ENCODE measurements at regions not wholly inside any gene's neighbourhood (a gene's known extent, or its start where the extent isn't known, plus 50 kb on each side); places are given as distances from the start of the nearest gene placed in this dataset.

DNA sequence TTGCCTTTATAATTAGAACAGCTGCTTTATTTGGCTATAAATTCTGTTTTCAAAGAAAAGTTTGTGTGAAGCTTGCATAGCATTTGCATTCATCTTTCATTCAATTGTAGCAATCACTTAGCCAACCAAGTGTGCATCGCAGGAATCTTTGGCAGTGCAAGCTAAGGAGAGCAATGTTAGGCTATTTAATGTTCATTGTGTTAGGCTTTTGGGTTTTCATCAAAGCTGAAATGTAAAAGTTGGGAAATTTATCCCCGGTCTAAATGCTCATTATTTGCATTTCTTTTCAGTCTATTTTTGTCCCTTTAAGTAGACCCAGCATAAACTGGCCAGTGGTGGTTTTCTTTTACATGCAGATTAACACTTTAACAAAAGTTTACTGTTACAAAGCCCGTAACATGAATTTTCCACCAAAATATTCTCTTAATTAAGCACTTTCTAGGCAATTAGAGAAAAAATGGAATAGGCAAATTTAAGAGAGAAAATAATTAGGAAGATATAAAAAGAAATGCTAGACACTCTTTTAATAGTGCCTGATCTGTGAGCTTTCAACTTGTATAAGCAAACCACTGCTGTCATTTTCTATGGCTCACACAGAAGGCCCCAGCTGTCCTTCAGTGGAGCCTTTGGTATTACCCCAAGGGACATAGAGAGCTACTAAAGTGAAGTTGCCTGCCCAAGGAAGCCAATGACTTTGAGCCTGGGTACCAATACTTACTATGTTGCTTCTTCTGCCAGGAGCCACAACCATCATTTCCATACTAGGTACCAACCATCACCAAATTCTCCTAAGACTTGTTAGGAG, 898.9 kb upstream of the SEL1L start:
- DNase-seq (ENCODE audit: low read depth in 3 of 3) = no peak

DNA sequence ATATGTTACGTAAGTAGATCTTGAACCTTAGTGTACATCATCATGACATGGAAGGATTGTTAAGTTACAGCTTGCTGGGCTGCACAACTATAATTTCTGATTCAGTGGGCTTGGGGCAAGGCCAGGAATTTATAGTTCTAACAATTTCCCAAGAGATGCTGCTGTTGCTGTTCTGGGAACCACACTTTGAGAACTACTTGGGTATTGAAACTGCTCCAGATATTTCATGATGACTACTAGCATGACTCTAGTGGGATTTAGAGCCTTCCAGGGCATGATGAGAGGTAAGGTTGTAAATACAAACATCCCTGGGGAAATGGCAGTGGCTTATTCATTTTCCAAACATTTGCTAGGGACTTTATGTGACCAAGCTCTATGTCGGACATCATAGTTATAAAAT, 904.8 kb upstream of the SEL1L start:
- DNase-seq (ENCODE audit: low read depth in 3 of 3) = no peak

DNA sequence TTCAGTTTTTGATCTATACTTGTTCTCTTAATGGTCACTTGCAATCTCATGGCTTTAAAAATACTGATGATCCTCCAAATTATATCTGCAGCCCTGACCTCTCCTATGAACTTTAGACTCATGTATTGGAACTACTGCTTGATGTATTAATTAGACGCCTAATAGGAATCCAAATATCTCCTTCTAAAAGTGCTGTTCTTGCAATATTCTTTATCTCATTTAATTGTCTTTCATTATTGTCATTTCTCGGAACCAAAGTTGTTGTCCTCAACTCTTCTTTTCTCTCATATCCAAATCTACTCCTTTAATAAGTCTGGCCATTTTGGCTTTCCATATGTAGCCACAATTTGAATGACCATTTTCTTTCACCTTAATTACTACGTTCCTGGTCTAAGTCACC, 907.6 kb upstream of the SEL1L start:
- DNase-seq (ENCODE audit: low read depth in 3 of 3) = no peak

GRCh38 chr14:82445810-82446570, 912.3 kb upstream of the SEL1L start:
- no peak for DNase-seq (ENCODE audit: low read depth in 3 of 3)

- DNase-seq (ENCODE audit: low read depth in 3 of 3) = no peak
Measured at GRCh38 chr14:82447586-82447985, 913.9 kb upstream of the SEL1L start.

- no peak for DNase-seq (ENCODE audit: low read depth in 3 of 3)
Measured at GRCh38 chr14:82449926-82450468, 916.3 kb upstream of the SEL1L start.

DNA sequence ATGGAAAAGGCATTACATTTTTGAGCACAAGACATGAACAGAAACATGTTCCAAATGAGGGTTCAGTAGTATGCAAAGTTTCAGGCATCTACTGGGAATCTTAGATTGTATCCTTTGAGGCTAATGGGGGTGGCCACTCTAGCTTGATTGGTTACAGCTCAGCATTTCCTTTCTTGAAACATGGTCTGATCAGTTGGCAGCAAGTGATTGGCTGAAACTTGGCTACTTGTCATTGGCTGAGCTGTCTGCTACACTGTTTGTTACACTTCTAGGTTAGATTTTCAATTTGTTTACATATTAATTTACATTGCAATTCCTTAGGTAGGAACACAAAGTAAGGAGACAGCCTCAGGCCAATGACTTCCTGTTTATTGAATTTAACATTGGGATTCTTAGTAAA, 918.0 kb upstream of the SEL1L start:
- DNase-seq (ENCODE audit: low read depth in 3 of 3) = no peak

GRCh38 chr14:82482345-82482744, 948.7 kb upstream of the SEL1L start:
- DNase-seq (ENCODE audit: low read depth in 3 of 3) = no peak

- DNase-seq (ENCODE audit: low read depth in 3 of 3) = no peak
Measured at GRCh38 chr14:82488473-82488872, 954.8 kb upstream of the SEL1L start.

DNA sequence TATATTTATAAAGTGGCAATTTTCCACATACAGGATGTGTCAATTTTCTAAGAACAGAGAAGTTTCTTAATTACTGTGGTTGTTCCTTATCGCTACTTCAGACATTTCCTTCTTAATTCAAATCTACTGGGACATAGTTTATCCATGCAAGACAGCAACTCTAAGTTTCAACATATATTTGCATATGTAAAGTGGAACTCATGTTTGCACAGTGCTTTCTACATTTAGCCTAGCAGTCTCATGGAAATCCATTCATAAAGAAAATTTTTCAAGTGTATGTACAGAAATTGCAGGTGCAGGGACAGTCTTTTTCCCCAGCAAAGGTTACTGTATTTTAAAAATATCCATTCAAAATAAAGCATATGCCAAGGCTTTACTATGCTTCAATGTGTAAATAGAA, 956.7 kb upstream of the SEL1L start:
- no peak for DNase-seq (ENCODE audit: low read depth in 3 of 3)

DNA sequence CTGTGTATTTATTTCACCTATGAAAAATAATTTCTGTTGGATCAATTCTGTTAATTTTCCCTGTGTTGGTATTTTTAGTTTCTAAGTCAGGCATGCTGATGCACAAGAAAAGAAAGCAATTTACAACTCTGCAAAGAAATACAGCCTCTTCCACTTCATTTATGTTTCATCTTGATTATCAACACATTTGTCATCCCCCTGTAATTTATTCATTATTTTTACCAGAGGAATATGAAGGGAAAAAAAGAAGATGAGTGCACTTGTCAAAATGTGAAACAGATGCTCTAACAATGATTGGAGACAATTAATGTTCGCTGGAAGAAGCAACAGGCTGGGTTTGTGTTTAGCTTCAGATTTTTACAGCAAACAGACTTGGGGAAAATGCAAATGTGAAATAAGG, 958.5 kb upstream of the SEL1L start:
- DNase-seq (ENCODE audit: low read depth in 3 of 3) = no peak

GRCh38 chr14:82500222-82500621, 966.6 kb upstream of the SEL1L start:
- DNase-seq (ENCODE audit: low read depth in 3 of 3) = no peak

- no peak for DNase-seq (ENCODE audit: low read depth in 3 of 3)
Measured at GRCh38 chr14:82501554-82501953, 967.9 kb upstream of the SEL1L start.

DNA sequence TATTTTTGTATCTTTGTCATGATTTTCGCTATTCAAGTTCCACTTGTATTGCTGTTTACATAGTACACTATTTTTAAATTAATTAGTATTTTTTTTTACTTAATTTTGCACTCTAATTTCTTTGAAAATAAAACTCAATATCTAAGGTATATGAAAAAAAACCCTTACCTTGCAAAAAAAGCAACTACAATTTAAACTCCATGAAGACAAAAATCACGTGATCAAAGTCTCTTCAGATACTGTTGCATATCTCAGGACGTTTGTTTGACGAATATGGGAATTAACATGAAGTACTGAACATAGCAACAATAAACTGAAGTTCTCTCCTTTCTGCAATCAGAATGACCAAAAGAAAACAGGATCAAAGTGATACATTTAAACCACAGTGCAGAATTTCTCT, 968.4 kb upstream of the SEL1L start:
- DNase-seq (ENCODE audit: low read depth in 3 of 3) = no peak

DNA sequence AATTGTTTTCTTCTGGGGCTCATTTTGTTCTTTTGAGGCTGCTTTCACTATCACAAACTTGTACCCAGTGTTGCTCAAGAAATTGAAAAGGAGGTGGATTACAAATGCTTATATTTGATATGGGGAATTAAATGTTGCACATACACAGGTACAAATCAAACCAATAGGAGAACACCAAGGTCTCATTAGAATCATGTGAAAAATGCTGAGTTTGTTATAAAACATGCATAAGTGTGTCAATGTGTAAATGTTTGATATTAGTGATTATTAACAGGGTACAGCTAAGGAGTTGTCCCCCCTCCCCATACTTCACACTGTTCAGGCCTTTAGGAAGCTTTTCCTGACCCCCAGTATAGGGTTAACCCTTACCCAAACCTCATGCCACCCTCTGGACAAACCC, 971.2 kb upstream of the SEL1L start:
- DNase-seq (ENCODE audit: low read depth in 3 of 3) = no peak

DNA sequence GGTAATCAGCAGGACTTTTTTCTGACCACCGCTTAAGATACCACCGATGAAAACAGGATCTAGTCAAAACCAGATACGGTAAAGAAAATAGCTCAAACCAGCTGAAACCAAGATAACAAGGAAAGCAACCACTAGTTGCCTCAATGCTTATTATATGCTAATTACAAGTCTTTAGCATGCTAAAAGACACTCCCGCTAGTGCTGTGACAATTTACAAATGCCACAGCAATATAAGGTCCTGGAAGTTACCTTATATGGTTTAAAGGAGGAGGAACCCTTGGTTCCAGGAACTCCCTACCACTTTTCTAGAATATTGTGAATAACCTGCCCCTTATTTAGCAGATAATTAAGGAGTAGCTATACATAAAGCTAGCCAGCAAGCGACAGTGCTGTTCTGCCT, 976.4 kb upstream of the SEL1L start:
- DNase-seq (ENCODE audit: low read depth in 3 of 3) = no peak

DNA sequence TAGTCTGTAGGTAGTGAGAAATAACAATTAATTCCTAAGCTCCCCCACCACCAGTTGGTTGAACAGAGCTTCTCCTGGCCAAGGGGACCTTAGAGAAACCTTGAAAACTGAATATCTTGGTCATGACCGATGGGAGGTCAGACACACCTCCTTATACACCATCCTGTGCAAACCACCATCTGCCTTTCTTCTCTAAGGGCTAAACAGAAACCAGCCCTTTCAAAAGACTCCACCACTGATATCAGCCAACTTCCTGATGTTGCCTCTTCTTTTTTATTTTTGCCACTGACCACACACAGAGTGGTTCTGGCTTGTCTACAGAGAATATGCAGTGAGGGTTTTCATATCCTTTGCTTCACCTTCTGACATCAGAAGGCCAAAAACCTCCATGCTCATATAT, 977.7 kb upstream of the SEL1L start:
- no peak for DNase-seq (ENCODE audit: low read depth in 3 of 3)

- no peak for DNase-seq (ENCODE audit: low read depth in 3 of 3)
Measured at GRCh38 chr14:82520765-82521164, 987.1 kb upstream of the SEL1L start.

DNA sequence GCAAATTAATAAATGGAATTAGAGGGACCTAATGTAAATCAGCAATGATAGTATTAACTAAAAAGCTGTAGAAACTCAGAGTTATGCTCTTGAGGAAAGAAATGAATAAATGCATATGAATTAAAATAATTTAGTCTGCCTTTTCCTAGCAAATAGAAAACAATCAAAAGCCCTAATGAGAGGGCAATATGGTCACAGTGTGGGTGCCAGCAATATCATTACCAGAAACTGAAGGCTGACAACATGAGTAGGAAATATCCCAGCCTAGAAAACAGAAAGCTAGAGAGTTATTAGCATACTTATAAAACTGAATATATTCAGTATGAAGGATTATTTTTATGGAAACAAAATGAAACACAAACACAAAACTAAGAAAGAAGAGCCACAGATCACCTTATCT, 987.5 kb upstream of the SEL1L start:
- no peak for DNase-seq (ENCODE audit: low read depth in 3 of 3)

- DNase-seq (ENCODE audit: low read depth in 3 of 3) = no peak
Measured at GRCh38 chr14:82528016-82528415, 994.4 kb upstream of the SEL1L start.

GRCh38 chr14:82533351-82533750, 999.7 kb upstream of the SEL1L start:
- DNase-seq (ENCODE audit: low read depth in 3 of 3) = no peak

GRCh38 chr14:82536566-82536965, 1002.9 kb upstream of the SEL1L start:
- DNase-seq (ENCODE audit: low read depth in 3 of 3) = no peak

DNA sequence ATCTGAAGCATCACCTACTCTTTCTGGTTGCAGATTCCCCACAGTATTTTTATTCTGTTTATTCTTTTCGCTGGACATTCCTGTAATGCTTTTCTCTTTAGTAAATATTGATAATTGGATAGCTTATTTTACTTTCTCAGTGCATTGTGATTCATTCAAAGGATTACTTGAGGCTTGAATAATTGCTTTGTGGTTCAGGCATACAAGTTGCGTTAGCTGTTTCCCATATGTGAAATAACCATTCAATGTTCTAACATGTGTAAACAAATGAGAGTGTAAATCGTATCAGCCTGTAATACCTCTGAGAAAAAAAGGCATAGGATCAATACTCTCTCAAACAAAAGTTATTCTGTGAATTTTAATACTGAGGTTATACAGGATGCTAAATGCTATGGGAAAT, 1004.2 kb upstream of the SEL1L start:
- no peak for DNase-seq (ENCODE audit: low read depth in 3 of 3)
